ENCODE measurements at regions not wholly inside any gene's neighbourhood (a gene's known extent, or its start where the extent isn't known, plus 50 kb on each side); places are given as distances from the start of the nearest gene placed in this dataset.

- TF ChIP-seq, protein P1, sequence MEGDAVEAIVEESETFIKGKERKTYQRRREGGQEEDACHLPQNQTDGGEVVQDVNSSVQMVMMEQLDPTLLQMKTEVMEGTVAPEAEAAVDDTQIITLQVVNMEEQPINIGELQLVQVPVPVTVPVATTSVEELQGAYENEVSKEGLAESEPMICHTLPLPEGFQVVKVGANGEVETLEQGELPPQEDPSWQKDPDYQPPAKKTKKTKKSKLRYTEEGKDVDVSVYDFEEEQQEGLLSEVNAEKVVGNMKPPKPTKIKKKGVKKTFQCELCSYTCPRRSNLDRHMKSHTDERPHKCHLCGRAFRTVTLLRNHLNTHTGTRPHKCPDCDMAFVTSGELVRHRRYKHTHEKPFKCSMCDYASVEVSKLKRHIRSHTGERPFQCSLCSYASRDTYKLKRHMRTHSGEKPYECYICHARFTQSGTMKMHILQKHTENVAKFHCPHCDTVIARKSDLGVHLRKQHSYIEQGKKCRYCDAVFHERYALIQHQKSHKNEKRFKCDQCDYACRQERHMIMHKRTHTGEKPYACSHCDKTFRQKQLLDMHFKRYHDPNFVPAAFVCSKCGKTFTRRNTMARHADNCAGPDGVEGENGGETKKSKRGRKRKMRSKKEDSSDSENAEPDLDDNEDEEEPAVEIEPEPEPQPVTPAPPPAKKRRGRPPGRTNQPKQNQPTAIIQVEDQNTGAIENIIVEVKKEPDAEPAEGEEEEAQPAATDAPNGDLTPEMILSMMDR (IDR thresholded peaks at IDR 0.05), result no peak
- no peaks in the 10 kb centered on the region for H3K27me3 ChIP-seq
- intact Hi-C loops (cut with DNase I; ENCODE audit: low total_unique reads), result no loop called here
- DNase-seq, result no peak
- H3K4me3 ChIP-seq, result no peak overlapping the region
- no peak overlapping the region for H3K27ac ChIP-seq
- H3K9me3 ChIP-seq, result no peaks in the 10 kb centered on the region
- H3K36me3 ChIP-seq, result no peaks in the 10 kb centered on the region
- no peaks in the 10 kb centered on the region for H3K4me1 ChIP-seq
Measured at GRCh38 chr11:25515576-25515975, 816.4 kb upstream of the ANO3 start.

GRCh38 chr11:25520459-25520858 is 811.5 kb upstream of the ANO3 start:
- Histone ChIP-seq H3K4me1 (no peaks in the 10 kb centered on the region), H3K27me3 (no peaks in the 10 kb centered on the region), H3K36me3 (no peaks in the 10 kb centered on the region), H3K4me3 (no peak overlapping the region), H3K9me3 (no peaks in the 10 kb centered on the region), H3K27ac (no peak overlapping the region)
- no peak for DNase-seq
- TF ChIP-seq, protein P1 (IDR thresholded peaks at IDR 0.05), result no peak
- intact Hi-C loops (cut with DNase I; ENCODE audit: low total_unique reads), result no loop called here

- no peaks in the 10 kb centered on the region for H3K9me3 ChIP-seq
- intact Hi-C loops (cut with DNase I; ENCODE audit: low total_unique reads), result no loop called here
- TF ChIP-seq, protein P1 (IDR thresholded peaks at IDR 0.05), result no peak
- H3K4me3 ChIP-seq, result no peak overlapping the region
- H3K27ac ChIP-seq, result no peak overlapping the region
- no peaks in the 10 kb centered on the region for H3K4me1 ChIP-seq
- H3K36me3 ChIP-seq, result no peaks in the 10 kb centered on the region
- DNase-seq, result no peak
- H3K27me3 ChIP-seq, result no peaks in the 10 kb centered on the region
Measured at GRCh38 chr11:25527841-25528240, 804.1 kb upstream of the ANO3 start.

GRCh38 chr11:25529572-25529971 is 802.4 kb upstream of the ANO3 start:
- Histone ChIP-seq H3K27me3 (no peaks in the 10 kb centered on the region), H3K4me3 (no peak overlapping the region), H3K27ac (no peak overlapping the region), H3K9me3 (no peaks in the 10 kb centered on the region), H3K36me3 (no peaks in the 10 kb centered on the region), H3K4me1 (no peaks in the 10 kb centered on the region)
- TF ChIP-seq, protein P1 (IDR thresholded peaks at IDR 0.05), result no peak
- DNase-seq, result no peak
- intact Hi-C loops (cut with DNase I; ENCODE audit: low total_unique reads), result no loop called here

DNA sequence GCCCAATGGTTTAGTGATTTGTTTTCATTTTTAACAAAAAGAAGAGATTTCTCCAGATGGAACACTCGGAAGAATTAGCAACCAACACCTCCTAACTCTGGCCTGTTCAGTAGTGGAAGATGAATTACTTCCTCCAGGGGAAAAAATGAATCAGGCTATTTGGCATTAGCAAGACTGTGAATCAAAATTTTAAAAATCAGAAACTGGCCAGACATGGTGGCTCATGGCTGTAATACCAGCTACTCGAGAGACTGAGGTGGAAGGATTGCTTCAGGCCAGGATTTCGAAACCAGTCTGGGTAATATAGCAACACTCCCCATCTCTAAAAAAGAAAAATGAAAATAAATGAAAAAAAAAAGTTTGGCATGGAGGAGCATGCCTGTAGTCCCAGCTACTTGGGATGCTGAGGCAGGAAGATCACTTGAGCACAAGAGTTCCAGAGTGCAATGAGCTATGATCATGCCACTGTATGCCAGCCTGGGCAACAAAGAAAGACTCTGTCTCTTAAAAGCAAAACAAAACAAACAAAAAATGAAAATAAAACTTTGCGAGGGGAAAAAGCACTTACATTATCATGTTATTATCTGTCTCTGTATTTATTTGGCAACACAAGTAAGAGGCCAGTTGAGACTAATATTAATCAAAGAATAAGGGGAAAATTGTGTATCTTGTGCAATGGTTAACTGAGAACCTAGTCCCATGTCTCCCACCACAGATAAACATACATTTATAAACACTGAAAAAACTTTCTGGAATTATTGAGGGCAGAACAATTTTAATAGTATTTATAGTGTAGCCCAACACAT is 796.3 kb upstream of the ANO3 start:
- intact Hi-C loops (cut with DNase I; ENCODE audit: low total_unique reads), result no loop called here
- H3K9me3 ChIP-seq, result no peaks in the 10 kb centered on the region
- DNase-seq, result peak; percentile 63 to 68
- TF ChIP-seq, protein P1 (IDR thresholded peaks at IDR 0.05), result no peak
- H3K36me3 ChIP-seq, result no peaks in the 10 kb centered on the region
- no peak overlapping the region for H3K4me3 ChIP-seq
- H3K27ac ChIP-seq, result no peak overlapping the region
- no peaks in the 10 kb centered on the region for H3K27me3 ChIP-seq
- H3K4me1 ChIP-seq, result no peaks in the 10 kb centered on the region
